ENCODE measurements at regions not wholly inside any gene's neighbourhood (a gene's known extent, or its start where the extent isn't known, plus 50 kb on each side); places are given as distances from the start of the nearest gene placed in this dataset.
"Not testable (repeated sequence)": the region's sequence is repeated elsewhere in the genome, so short reads cannot be mapped to it uniquely, and the experiment has no call there.

DNA sequence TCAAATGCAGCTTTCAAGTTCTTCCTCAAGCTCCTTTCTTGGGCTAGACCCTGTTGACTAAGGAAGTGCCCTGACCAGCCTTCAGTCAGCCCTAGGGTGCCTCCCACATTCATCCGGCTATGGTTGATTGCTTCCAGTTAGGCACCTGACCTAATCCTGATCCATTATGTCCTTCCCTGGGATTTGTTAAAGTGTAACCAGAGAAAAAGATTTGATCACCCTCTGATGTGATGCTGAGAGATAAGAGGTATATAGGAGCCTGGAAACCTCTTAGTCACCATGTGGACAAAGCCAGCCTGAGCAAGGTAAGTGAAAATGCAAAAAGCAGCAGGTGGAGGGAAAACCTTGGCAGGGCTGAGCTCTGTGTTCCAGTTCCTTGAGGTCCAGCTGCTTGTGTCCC is 178.8 kb upstream of the ERCC6L2 start:
- TF ChIP-seq, protein P1, sequence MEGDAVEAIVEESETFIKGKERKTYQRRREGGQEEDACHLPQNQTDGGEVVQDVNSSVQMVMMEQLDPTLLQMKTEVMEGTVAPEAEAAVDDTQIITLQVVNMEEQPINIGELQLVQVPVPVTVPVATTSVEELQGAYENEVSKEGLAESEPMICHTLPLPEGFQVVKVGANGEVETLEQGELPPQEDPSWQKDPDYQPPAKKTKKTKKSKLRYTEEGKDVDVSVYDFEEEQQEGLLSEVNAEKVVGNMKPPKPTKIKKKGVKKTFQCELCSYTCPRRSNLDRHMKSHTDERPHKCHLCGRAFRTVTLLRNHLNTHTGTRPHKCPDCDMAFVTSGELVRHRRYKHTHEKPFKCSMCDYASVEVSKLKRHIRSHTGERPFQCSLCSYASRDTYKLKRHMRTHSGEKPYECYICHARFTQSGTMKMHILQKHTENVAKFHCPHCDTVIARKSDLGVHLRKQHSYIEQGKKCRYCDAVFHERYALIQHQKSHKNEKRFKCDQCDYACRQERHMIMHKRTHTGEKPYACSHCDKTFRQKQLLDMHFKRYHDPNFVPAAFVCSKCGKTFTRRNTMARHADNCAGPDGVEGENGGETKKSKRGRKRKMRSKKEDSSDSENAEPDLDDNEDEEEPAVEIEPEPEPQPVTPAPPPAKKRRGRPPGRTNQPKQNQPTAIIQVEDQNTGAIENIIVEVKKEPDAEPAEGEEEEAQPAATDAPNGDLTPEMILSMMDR (IDR thresholded peaks at IDR 0.05; ENCODE audit: insufficient read depth, low read depth, low read length, missing control alignments), result no peak

GRCh38 chr9:95691435-95691834 is 174.7 kb upstream of the PTCH1 start:
- H3K4me3 ChIP-seq (ENCODE audit: low read depth, low read length), result no peak overlapping the region
- TF ChIP-seq, protein P1 (IDR thresholded peaks at IDR 0.05; ENCODE audit: insufficient read depth, low read depth, low read length, missing control alignments), result no peak
- DNase-seq (ENCODE audit: low read depth), result no peak

More for the DNA sequence above, 178.8 kb upstream of the ERCC6L2 start:
- H3K4me3 ChIP-seq (ENCODE audit: low read depth, low read length), result no peak overlapping the region
- no peak for DNase-seq (ENCODE audit: low read depth)

DNA sequence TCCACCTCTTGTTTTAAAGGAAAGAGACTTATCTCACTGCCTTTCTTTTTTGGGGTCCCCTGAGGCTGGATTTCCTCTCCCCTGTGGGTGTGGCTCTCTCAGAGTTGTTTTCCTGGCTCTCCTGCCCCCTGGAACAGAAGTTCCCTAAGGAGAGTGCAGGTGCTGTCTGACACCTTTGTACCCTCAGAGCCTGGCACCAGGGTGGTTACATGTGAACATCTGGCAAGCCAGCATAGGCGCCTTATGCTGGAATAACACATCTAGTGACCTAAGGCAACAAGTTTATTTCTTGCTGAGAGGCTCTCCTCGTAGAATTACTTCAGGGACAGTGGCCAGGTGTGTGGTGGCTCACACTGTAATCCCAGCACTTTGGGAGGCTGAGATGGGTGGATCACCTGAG is 172.9 kb upstream of the PTCH1 start:
- H3K4me3 ChIP-seq (ENCODE audit: low read depth, low read length), result no peak overlapping the region
- no peak for DNase-seq (ENCODE audit: low read depth)
- TF ChIP-seq, protein P1 (IDR thresholded peaks at IDR 0.05; ENCODE audit: insufficient read depth, low read depth, low read length, missing control alignments), result no peak

GRCh38 chr9:95684516-95684915 is 167.7 kb upstream of the PTCH1 start:
- TF ChIP-seq, protein P1 (IDR thresholded peaks at IDR 0.05; ENCODE audit: insufficient read depth, low read depth, low read length, missing control alignments), result no peak
- no peak overlapping the region for H3K4me3 ChIP-seq (ENCODE audit: low read depth, low read length)
- DNase-seq (ENCODE audit: low read depth), result no peak

DNA sequence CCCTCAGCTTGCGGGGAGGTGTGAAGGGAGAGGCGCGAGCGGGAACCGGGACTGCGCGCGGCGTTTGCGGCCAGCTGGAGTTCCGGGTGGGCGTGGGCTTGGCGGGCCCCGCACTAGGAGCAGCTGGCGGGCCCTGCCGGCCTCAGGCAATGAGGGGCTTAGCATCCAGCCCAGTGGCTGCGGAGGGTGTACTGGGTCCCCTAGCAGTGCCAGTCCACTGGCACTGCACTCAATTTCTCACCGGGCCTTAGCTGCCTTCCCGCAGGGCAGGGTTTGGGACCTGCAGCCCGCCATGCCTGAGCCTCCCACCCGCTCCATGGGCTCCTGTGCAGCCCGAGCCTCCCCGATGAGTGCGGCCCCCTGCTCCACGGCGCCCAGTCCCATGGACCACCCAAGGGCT is 163.5 kb upstream of the PTCH1 start:
- H3K4me3 ChIP-seq (ENCODE audit: low read depth, low read length); DNase-seq (ENCODE audit: low read depth): not testable (repeated sequence)

DNA sequence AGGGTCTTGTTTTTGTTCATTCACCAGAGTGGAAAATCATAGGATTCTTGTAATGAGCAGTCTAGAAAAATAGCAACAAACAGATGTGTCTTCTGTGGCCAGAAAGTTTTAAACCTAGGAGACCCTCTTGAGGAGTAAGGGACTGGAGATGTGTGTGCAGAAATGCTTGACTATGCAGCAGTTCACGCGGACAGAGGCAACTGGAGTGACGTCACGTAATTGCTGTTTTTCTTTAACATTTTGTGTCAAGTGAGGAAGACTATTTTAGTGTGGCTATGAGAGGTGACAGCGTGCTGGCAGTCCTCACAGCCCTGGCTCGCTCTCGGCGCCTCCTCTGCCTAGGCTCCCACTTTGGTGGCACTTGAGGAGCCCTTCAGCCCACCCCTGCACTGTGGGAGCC is 163.1 kb upstream of the PTCH1 start:
- TF ChIP-seq, protein P1 (IDR thresholded peaks at IDR 0.05; ENCODE audit: insufficient read depth, low read depth, low read length, missing control alignments), result no peak
- DNase-seq (ENCODE audit: low read depth), result no peak
- no peak overlapping the region for H3K4me3 ChIP-seq (ENCODE audit: low read depth, low read length)

DNA sequence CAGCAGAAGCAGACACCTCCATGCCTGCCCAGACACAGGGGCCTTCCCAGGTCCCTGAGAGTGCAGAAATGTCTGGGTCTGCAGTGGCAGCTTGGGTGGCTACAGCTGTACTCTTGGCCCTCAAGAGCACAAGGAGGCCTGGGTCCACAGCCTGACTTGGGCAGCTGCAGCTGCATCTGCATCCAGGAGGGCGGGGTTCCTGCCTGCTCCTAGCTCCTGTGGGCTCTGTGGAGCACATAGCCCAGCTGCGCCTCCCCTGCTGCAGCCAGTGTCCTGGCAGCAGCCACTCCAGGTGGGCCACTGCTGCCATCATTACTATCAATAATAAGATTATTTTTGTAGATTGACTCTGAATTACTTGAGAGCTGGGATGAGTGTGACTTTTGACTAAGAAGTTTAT is 162.0 kb upstream of the PTCH1 start:
- H3K4me3 ChIP-seq (ENCODE audit: low read depth, low read length), result no peak overlapping the region
- DNase-seq (ENCODE audit: low read depth), result no peak
- TF ChIP-seq, protein P1 (IDR thresholded peaks at IDR 0.05; ENCODE audit: insufficient read depth, low read depth, low read length, missing control alignments), result no peak

Measured in GM12865 (cell line).